GM21367 (cell line): ENCODE measurements at regions not wholly inside any gene's neighbourhood (a gene's known extent, or its start where the extent isn't known, plus 50 kb on each side); places are given as distances from the start of the nearest gene placed in this dataset.
"Not testable (repeated sequence)": the region's sequence is repeated elsewhere in the genome, so short reads cannot be mapped to it uniquely, and the experiment has no call there.

Experiments used
- ATAC-seq: cut with Tn5 transposase; IDR thresholded peaks from one replicate; pipeline ENCODE4 v1.9.1; 2021; ENCODE audit not compliant: unreplicated experiment

DNA sequence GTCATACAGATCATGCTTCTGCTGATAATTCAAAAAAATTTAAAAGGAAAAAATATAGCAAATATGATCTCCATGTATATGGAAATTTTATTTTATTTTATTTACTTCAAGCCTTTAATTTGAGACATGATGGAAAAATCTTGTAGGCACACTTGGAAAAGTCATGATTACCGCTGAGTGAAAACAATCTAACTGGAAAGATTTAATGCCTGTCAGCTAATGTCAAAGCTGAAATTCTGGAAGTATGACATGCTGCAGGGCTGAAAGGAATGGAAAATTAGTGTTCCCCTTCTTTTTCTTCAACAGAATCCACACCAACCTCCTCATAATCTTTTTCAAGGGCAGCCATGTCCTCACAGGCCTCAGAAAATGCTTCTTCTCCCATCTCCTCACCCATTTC is 58.2 kb downstream of the RPRM start:
- ATAC-seq, result no peak

DNA sequence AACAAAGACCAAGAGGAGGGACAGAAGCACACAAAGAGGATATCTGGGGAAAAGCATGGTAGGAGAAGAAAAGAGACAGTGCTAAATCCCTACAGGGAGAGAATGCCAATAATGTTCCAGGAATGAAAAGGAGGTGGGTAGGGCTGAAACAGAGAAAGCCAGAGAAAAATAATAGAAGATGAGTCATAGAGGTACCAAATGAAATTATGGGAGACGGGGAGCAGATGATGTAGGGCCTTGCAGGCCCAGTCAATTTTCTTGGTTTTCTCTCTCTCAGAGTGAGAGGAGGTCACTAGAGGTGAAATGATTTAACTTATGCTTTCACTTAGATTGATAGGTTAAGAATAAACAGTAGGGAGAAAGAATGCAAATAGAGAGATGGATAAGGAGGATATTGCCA is 61.5 kb downstream of the RPRM start:
- ATAC-seq, result no peak

DNA sequence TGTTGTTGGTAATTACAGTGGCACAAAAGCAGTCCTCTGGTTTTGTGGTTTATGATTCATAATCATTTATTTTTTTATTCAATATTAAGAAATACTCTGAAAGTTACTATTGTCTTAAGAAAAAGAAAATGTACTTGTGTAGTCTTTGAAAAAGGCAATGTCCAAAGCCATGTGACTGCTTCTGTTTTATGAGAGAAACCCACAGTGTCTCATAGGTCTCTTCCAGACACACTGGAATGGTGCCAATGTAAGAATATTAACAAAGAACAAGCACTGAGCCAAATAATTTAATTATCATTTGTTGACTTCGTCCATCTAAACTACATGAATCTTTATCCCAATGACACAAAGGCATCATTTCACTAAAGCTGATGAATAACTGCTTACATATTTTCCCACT is 62.5 kb downstream of the RPRM start:
- no peak for ATAC-seq

DNA sequence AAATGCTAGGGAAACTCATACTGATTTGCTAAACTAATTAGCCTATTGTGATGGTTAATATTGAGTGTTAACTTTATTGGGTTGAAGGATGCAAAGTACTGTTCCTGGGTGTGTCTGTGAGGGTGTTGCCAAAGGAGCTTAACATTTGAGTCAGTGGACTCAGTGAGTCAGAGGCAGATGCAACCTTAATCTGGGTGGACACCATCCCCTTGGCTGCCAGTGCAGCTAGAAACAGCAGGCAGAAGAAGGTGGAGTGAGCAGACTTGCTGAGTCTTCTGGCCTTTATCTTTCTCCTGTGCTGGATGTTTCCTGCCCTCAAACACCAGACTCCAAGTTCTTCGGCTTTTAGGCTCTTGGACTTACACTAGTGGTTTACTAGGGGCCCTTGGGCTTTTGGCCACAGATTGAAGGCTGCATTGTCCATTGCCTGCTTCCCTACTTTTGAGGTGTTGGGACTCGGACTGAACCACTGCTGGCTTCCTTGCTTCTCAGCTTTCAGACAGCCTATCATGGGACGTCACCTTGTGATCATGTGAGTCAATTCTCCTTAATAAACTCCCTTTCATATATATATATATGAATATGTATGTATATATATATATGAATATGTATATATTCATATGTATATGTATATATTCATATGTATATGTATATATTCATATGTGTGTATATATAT is 69.7 kb downstream of the RPRM start:
- ATAC-seq, result no peak

- no peak for ATAC-seq
Observed at GRCh38 chr2:153405196-153405595, 73.4 kb downstream of the RPRM start.

DNA sequence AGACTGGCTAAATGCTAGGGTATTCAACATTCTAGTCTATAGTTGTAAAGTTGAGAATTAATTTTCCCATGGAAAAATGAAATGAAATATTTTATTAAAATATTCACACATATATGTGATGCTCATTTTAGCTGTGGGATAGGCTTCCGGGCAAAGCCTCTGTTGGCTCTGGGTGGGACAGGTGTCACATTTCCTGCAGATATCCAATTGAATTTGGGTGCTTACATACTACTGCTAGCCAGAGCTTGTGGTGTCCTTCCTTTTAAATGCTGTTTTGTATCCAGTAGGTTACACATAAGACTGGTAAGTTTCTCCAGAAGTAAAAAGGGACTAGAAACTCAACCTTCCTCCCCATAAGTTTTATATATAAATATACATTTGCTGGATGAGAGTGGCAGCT is 73.8 kb downstream of the RPRM start:
- no peak for ATAC-seq

DNA sequence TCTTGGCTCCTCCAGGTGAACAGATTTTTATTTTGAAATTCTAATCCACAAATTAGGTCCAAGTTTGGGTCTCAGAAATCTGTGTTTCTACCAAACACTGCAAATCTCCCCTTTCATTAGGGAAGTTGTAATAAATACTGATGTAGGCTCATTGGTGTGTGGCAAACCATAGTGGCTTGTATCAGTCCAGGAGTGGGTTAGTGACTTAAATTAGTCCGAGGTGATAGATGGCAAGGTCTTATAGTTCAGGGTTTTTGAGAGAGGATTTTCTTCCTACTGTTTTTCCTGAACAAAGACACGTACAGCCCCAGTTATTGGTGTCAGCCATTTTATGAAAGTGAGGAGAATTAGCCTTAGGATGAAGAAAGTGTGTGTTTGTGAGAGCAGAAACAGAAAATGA is 74.6 kb downstream of the RPRM start:
- ATAC-seq, result no peak

DNA sequence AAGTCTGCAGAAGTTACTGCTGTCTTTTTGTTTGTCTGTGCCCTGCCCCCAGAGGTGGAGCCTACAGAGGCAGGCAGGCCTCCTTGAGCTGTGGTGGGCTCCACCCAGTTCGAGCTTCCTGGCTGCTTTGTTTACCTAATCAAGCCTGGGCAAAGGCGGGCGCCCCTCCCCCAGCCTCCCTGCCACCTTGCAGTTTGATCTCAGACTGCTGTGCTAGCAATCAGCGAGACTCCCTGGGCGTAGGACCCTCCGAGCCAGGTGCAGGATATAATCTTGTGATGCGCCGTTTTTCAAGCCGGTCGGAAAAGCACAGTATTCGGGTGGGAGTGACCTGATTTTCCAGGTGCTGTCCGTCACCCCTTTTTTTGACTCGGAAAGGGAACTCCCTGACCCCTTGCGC is 75.2 kb downstream of the RPRM start:
- ATAC-seq, result not testable (repeated sequence)

GRCh38 chr2:153394686-153395085 is 83.9 kb downstream of the RPRM start:
- no peak for ATAC-seq

- no peak for ATAC-seq
Observed at GRCh38 chr2:153394247-153394646, 84.3 kb downstream of the RPRM start.

DNA sequence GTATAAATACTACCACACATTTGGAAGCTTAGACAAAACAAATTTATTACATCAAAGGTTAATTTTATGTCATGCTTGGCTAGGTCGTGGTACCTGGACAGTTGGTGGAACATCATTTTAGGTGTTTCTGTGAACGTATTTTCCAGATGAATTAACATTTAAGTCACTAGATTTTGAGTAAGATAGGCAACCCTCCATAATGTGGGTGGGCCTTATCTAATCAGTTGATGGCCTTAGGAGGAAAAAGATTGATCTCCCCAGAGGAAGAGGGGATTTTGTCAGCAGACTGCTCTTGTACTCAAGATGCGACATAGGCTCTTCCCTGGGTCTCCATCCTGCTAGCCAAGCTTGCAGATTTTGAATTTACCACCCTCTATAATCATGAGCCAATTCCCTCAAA is 85.0 kb downstream of the RPRM start:
- ATAC-seq, result no peak

DNA sequence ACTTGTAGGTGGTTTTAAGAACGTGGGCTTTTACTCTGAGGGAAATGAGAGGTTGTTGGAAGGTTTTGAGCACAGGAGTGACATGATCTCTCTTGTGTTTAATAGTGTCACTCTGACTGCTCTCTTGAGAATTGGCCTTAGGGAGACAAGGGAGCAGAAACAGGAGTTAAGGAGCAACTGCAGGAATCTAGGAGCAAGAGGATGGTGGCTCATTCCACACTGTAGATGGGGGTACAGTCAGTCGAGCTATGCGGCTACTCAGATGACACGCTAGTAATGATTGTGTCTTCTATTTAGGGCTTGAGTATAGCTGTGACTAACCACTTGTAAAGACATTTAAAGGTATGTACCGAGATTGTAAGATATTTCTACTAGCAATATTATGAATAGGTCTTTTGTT is 87.4 kb downstream of the RPRM start:
- no peak for ATAC-seq

DNA sequence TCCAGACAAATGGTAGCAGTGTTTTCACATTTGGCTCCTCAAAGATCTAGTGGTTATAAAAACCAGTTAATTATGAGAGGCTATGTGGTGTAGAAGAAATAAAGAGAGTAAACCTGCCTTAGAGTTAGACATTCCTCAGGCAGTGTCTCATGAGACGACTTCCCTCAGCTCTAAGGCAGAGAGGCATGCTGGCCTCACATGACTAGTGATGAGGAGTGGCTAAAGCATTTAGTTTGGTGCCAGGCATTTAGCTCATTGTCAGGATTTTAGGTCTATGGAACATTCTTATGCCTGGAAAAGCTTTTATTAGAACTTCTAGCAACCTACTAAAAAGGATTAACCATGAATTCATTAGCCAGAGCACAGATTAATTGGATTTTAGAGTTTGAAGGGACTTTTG is 90.3 kb downstream of the RPRM start:
- no peak for ATAC-seq

DNA sequence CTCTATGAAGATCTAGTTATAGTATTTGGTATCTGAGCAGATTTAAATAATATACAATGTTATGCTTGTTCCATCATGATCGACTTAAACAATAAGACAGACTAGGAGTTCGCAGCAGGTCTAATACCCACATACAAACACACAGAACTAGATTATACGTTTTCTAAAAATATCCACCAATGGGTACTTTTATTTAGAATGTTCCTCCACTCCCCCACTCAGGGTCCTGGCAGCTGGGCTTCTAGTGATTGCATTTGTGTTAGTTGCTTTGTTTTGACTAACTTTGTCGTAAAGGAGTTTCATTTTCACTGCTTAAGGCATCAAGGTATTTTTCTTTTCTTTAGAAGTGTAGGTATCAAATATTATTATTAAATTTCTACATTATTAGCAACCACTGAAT is 91.4 kb downstream of the RPRM start:
- ATAC-seq, result no peak

- ATAC-seq, result no peak
Observed at GRCh38 chr2:153386481-153386897, 92.1 kb downstream of the RPRM start.

GRCh38 chr2:153373510-153374279 is 104.9 kb downstream of the RPRM start:
- ATAC-seq, result no peak

DNA sequence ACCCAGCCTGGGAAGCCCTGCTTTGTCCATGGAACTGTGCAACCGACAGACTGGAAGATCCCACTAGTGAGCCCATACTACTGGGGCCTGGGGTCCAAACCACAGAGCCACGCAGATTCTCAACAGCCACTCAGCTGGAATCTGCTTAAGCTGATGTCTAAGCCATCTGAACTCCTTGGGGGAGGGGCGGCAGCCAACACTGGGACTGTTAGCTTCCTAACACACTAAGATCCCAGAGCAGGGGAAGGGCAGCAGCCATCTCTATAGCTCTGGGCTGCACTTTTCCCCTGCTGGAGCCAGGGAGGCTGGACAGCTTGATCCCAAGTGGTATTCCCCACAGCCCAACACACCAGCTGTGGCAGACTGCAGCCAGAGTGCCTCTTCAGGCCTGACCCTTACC is 118.3 kb downstream of the RPRM start:
- ATAC-seq, result no peak

GRCh38 chr2:153354377-153354776 is 124.2 kb downstream of the RPRM start:
- ATAC-seq, result no peak

GRCh38 chr2:153349603-153350002 is 129.0 kb downstream of the RPRM start:
- ATAC-seq, result no peak

- ATAC-seq, result no peak
Observed at GRCh38 chr2:153347818-153348495, 130.6 kb downstream of the RPRM start.

DNA sequence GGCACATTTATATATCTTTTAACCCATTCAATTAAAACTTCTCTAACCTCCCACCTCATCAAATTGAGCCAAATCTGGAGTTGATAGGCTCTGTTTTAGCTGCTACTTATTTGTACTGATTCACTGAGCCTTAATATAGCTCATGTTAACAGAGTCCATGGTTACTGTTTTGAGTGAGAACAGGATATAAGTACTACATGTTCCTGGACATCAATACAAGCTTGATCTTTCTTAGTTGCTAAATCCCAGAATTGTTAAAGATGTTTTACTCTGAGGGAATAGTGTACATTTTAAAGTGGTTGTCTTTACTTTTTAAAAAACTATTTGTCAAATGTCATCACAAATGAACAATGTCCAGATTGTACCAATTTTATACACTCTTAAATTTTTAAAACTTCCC is 157.7 kb downstream of the RPRM start:
- ATAC-seq, result no peak

- ATAC-seq, result no peak
Observed at GRCh38 chr2:153311432-153311831, 167.1 kb downstream of the RPRM start.
